ENCODE measurements at regions not wholly inside any gene's neighbourhood (a gene's known extent, or its start where the extent isn't known, plus 50 kb on each side); places are given as distances from the start of the nearest gene placed in this dataset.

- no peak for TF ChIP-seq CTCF (conservative IDR thresholded peaks at IDR 0.05; ENCODE audit: low read length)
- TF ChIP-seq EZH2phosphoT487 (IDR thresholded peaks at IDR 0.05; ENCODE audit: borderline replicate concordance, low read depth, low read length), result no peak
Observed at GRCh38 chr12:66775871-66776270, 97.0 kb upstream of the GRIP1 start.
